ENCODE measurements at regions not wholly inside any gene's neighbourhood (a gene's known extent, or its start where the extent isn't known, plus 50 kb on each side); places are given as distances from the start of the nearest gene placed in this dataset.
"Not testable (repeated sequence)": the region's sequence is repeated elsewhere in the genome, so short reads cannot be mapped to it uniquely, and the experiment has no call there.

DNA sequence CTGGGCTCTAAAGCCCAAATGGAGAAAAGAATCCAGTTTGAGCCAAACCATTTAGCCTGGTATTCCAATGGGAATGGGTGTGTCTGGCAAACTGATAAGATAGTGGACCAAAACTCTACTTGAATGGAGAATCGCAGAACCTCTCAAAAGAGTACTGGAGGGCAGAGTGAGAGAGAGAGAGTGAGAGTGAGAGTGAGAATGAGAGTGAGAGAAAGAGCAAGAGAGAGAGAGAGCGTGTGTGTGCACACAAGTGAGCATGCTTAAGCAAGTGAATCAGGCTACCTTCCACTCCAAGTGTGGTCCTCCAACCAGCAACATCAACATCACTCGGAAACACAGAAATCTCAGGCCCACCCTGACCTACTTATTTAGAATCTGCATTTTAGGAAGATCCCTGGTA lies 58.8 kb downstream of the UQCRFS1 start:
- Histone ChIP-seq H3K27ac (no peak overlapping the region), H3K9me3 (replicated peaks in 1 of 3) (no peaks in the 10 kb centered on the region), H3K4me1 (replicated peaks in 1 of 2) (no peaks in the 10 kb centered on the region), H3K4me3 (no peak overlapping the region), H3K27me3 (no peaks in the 10 kb centered on the region), H3K36me3 (replicated peaks in 1 of 2) (no peaks in the 10 kb centered on the region)
- intact Hi-C loops (cut with DNase I) = no loop called here
- TF ChIP-seq POLR2A (IDR thresholded peaks at IDR 0.05) = no peak
- TF ChIP-seq, protein P1, sequence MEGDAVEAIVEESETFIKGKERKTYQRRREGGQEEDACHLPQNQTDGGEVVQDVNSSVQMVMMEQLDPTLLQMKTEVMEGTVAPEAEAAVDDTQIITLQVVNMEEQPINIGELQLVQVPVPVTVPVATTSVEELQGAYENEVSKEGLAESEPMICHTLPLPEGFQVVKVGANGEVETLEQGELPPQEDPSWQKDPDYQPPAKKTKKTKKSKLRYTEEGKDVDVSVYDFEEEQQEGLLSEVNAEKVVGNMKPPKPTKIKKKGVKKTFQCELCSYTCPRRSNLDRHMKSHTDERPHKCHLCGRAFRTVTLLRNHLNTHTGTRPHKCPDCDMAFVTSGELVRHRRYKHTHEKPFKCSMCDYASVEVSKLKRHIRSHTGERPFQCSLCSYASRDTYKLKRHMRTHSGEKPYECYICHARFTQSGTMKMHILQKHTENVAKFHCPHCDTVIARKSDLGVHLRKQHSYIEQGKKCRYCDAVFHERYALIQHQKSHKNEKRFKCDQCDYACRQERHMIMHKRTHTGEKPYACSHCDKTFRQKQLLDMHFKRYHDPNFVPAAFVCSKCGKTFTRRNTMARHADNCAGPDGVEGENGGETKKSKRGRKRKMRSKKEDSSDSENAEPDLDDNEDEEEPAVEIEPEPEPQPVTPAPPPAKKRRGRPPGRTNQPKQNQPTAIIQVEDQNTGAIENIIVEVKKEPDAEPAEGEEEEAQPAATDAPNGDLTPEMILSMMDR (IDR thresholded peaks at IDR 0.05) = no peak
- no peak for DNase-seq
- 69 to 87% (median 78%) methylated on average over 3 of the region's 3 CpGs for WGBS, 4 donors

DNA sequence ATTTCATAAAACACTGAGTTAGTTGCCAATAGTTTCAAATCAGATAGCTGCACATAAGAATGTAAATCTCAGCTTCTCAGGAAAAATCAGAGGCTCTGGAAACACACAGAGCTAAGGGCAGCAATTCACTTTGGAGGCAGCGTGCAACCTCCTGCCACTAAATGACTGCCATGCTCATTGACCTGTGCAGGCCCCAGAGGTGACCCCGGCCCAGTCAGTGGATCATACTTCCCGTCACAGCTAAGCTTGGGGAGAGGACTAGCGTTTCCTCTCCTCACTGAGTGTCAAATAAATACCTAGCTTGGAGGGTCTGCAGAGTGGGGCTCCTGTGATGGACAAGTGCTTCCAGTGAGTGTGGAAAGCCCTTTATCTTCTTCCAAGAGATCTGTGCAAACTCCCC lies 67.2 kb downstream of the UQCRFS1 start:
- H3K27me3 ChIP-seq = no peaks in the 10 kb centered on the region
- WGBS, 4 donors = 49 to 68% (median 54%) methylated on average over 2 to 4 of the region's 4 CpGs
- H3K4me1 ChIP-seq (replicated peaks in 1 of 2) = no peaks in the 10 kb centered on the region
- TF ChIP-seq POLR2A (IDR thresholded peaks at IDR 0.05) = no peak
- TF ChIP-seq, protein P1 (IDR thresholded peaks at IDR 0.05) = no peak
- intact Hi-C loops (cut with DNase I) = no loop called here
- H3K4me3 ChIP-seq = no peak overlapping the region
- H3K36me3 ChIP-seq (replicated peaks in 1 of 2) = no peaks in the 10 kb centered on the region
- no peak for DNase-seq
- no peaks in the 10 kb centered on the region for H3K9me3 ChIP-seq (replicated peaks in 1 of 3)
- H3K27ac ChIP-seq = no peak overlapping the region

DNA sequence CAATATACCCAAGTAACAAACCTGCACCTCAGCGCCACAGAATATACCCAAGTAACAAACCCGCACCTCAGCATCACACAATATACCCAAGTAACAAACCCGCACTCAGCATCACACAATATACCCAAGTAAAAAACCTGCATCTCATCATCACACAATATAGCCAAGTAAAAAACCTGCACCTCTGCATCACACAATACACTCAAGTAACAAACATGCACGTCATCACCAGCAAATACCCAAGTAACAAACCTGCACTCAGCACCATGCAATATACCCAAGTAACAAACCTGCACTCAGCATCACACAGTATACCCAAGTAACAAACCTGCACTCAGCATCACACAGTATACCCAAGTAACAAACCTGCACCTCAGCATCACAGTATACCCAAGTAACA lies 69.8 kb downstream of the UQCRFS1 start:
- TF ChIP-seq, protein P1 (IDR thresholded peaks at IDR 0.05) = no peak
- no peak for TF ChIP-seq POLR2A (IDR thresholded peaks at IDR 0.05)

DNA sequence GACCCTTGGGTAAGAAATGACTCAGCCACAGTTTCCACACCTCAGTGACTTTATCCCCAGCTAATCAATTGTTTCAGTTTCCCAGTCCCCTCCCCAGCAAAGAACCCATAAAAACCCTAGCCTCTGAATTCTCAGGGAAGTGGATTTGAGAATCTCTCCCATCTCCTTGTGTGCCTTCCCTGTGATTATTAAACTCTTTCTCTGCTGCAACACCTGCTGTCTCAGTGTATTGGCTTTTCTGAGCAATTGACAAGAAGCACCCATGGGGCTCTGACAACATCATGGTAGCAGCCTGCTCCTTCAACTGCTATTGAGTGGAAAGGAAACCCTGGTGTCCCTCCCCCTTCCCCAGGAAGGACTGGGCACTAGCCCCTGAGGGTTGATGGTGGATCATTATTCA lies 73.7 kb downstream of the UQCRFS1 start:
- H3K4me1 ChIP-seq (replicated peaks in 1 of 2) = no peaks in the 10 kb centered on the region
- H3K27ac ChIP-seq = no peak overlapping the region
- H3K9me3 ChIP-seq (replicated peaks in 1 of 3) = peaks cover 0 to 4% (median 0%) of the 10 kb centered on the region in 3 donors
- no peaks in the 10 kb centered on the region for H3K27me3 ChIP-seq
- no peaks in the 10 kb centered on the region for H3K36me3 ChIP-seq (replicated peaks in 1 of 2)
- no peak for DNase-seq
- TF ChIP-seq, protein P1 (IDR thresholded peaks at IDR 0.05) = no peak
- no peak for TF ChIP-seq POLR2A (IDR thresholded peaks at IDR 0.05)
- intact Hi-C loops (cut with DNase I) = no loop called here
- H3K4me3 ChIP-seq = no peak overlapping the region

More for the DNA sequence above, 69.8 kb downstream of the UQCRFS1 start:
- intact Hi-C loops (cut with DNase I) = no loop called here
- H3K36me3 ChIP-seq (replicated peaks in 1 of 2) = no peaks in the 10 kb centered on the region
- 85 to 91% (median 86%) methylated on average over 4 of the region's 4 CpGs for WGBS, 4 donors
- H3K9me3 ChIP-seq (replicated peaks in 1 of 3) = peaks cover 0 to 4% (median 0%) of the 10 kb centered on the region in 3 donors
- DNase-seq = no peak
- no peak overlapping the region for H3K27ac ChIP-seq
- H3K4me1 ChIP-seq (replicated peaks in 1 of 2) = no peaks in the 10 kb centered on the region
- no peaks in the 10 kb centered on the region for H3K27me3 ChIP-seq
- H3K4me3 ChIP-seq = no peak overlapping the region

DNA sequence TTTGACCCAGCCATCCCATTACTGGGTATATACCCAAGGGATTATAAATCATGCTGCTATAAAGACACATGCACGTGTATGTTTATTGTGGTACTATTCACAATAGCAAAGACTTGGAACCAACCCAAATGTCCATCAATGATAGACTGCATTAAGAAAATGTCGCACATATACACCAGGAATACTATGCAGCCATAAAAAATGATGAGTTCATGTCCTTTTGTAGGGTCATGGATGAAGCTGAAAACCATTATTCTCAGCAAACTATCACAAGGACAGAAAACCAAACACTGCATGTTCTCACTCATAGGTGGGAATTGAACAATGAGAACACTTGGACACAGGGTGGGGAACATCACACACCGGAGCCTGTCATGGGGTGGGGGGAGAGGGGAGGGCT lies 74.7 kb downstream of the UQCRFS1 start:
- DNase-seq; H3K4me1 ChIP-seq (replicated peaks in 1 of 2); intact Hi-C loops (cut with DNase I); H3K36me3 ChIP-seq (replicated peaks in 1 of 2); H3K27ac ChIP-seq; H3K9me3 ChIP-seq (replicated peaks in 1 of 3); H3K27me3 ChIP-seq; H3K4me3 ChIP-seq: not testable (repeated sequence)
- WGBS, 4 donors = 64 to 89% (median 78%) methylated on average over 3 of the region's 3 CpGs
